ENCODE measurements at regions not wholly inside any gene's neighbourhood (a gene's known extent, or its start where the extent isn't known, plus 50 kb on each side); places are given as distances from the start of the nearest gene placed in this dataset.

DNA sequence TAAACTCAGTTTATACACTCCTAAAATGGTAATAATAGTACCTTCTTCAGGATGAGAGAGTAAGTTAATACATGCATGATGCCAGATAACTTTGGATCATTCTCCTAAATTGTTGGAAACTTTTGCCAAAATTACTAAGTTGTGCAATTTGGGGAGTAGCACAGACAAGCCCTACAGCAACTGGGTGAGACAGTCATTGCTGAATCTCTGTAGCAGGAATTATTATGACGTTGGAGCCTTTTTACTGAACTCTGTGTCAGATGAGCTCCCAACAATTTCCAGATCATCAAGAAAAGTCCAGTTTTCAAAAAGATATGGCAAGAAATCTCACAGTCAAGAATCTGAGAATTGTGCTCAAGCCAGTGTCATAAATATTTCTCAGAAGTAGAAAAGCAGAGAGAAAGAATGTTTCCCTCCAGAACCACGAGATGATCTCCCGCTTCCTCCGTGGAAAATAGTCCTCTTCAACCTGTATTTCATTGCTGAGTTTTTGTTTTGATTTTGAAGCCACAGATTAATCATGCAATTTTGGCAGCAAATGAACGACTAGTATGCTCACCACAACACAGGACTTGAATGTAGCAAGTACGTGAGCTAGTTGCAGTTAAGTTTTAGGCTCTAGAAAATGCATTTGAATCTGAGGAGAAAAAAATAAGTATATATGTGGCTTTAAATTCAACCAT, 485.4 kb downstream of the CNTN6 start:
- Mint-ChIP-seq H3K27me3 (no peaks in the 10 kb centered on the region), H3K4me1 (no peaks in the 10 kb centered on the region), H3K36me3 (ENCODE audit: low read depth) (no peaks in the 10 kb centered on the region), H3K9me3 (peaks cover 8% of the 10 kb centered on the region), H3K4me3 (no peak overlapping the region), H3K27ac (no peak overlapping the region)
- no peak for DNase-seq
- CTCF ChIA-PET, result no interaction called here
- POLR2A ChIA-PET, result no interaction called here

- Mint-ChIP-seq H3K9me3 (peaks cover 13% of the 10 kb centered on the region), H3K27me3 (no peaks in the 10 kb centered on the region), H3K4me1 (no peaks in the 10 kb centered on the region), H3K4me3 (no peak overlapping the region), H3K27ac (no peak overlapping the region), H3K36me3 (ENCODE audit: low read depth) (no peaks in the 10 kb centered on the region)
- POLR2A ChIA-PET, result no interaction called here
- CTCF ChIA-PET, result no interaction called here
- no peak for DNase-seq
Measured at GRCh38 chr3:1583044-1583443, 490.2 kb downstream of the CNTN6 start.

DNA sequence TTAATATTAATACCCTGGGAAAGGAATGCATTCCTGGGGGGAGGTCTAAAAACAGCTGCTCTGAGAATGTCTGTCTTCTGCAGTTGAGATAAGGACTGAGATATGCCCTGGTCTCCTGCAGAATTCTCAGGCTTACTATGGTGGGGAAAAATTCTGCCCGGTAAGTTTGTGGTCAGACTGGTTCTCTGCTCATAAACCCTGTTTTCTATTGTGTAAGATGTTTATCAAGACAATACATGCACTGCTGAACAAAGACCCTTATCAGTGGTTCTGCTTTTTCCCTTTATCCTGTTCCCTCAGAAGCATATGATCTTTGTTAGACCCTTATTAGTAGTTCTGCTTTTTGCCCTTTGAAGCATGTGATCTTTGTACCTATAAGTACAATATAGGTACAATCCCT, 494.6 kb downstream of the CNTN6 start:
- CTCF ChIA-PET, result no interaction called here
- Mint-ChIP-seq H3K4me1 (no peaks in the 10 kb centered on the region), H3K9me3 (peaks cover 13% of the 10 kb centered on the region), H3K27me3 (no peaks in the 10 kb centered on the region), H3K4me3 (no peak overlapping the region), H3K27ac (no peak overlapping the region), H3K36me3 (ENCODE audit: low read depth) (no peaks in the 10 kb centered on the region)
- DNase-seq, result no peak
- POLR2A ChIA-PET, result no interaction called here

- no peak for DNase-seq
- no peaks in the 10 kb centered on the region for H3K36me3 Mint-ChIP-seq (ENCODE audit: low read depth)
- no peaks in the 10 kb centered on the region for H3K27me3 Mint-ChIP-seq
- ChIA-PET POLR2A (no interaction called here), CTCF (no interaction called here)
- H3K27ac Mint-ChIP-seq, result no peak overlapping the region
- peaks cover 5% of the 10 kb centered on the region for H3K9me3 Mint-ChIP-seq
- no peaks in the 10 kb centered on the region for H3K4me1 Mint-ChIP-seq
- no peak overlapping the region for H3K4me3 Mint-ChIP-seq
Measured at GRCh38 chr3:1591327-1592028, 498.7 kb downstream of the CNTN6 start.

- Mint-ChIP-seq H3K27me3 (no peaks in the 10 kb centered on the region), H3K4me3 (no peak overlapping the region), H3K36me3 (ENCODE audit: low read depth) (no peaks in the 10 kb centered on the region), H3K27ac (no peak overlapping the region), H3K9me3 (no peaks in the 10 kb centered on the region), H3K4me1 (no peaks in the 10 kb centered on the region)
- ChIA-PET POLR2A (no interaction called here), CTCF (no interaction called here)
- no peak for DNase-seq
Measured at GRCh38 chr3:1594940-1595339, 502.1 kb downstream of the CNTN6 start.

DNA sequence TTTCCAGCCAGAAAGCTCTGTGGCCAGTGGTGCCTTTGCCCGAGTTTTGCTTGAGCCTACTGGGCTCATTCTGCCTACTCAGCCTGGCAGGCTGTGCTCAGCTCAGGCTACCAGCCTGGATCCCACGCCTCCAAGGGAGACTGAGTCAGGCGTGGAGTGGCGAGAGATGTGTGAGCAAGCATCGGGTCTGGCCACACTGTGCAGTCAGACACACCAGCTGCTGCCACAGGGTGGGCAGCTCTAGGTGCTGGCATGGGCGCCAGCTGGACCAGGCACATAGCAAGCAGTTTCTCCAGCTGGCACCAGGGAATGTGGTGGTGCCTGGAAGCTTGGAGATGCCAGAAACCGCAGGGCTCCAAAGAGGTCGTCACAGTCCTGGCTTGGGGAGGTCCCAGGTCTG, 498.5 kb upstream of the CNTN4 start:
- H3K4me3 Mint-ChIP-seq, result no peak overlapping the region
- POLR2A ChIA-PET, result no interaction called here
- H3K36me3 Mint-ChIP-seq (ENCODE audit: low read depth), result no peaks in the 10 kb centered on the region
- H3K4me1 Mint-ChIP-seq, result no peaks in the 10 kb centered on the region
- H3K9me3 Mint-ChIP-seq, result peaks cover 7% of the 10 kb centered on the region
- no peaks in the 10 kb centered on the region for H3K27me3 Mint-ChIP-seq
- H3K27ac Mint-ChIP-seq, result no peak overlapping the region
- no peak for DNase-seq
- CTCF ChIA-PET, result no interaction called here

GRCh38 chr3:1600700-1601418, 497.8 kb upstream of the CNTN4 start:
- Mint-ChIP-seq H3K4me1 (no peaks in the 10 kb centered on the region), H3K9me3 (peaks cover 7% of the 10 kb centered on the region), H3K4me3 (no peak overlapping the region), H3K27me3 (no peaks in the 10 kb centered on the region), H3K36me3 (ENCODE audit: low read depth) (no peaks in the 10 kb centered on the region), H3K27ac (no peak overlapping the region)
- no peak for DNase-seq
- ChIA-PET CTCF (no interaction called here), POLR2A (no interaction called here)

- ChIA-PET CTCF (no interaction called here), POLR2A (no interaction called here)
- Mint-ChIP-seq H3K27ac (no peak overlapping the region), H3K9me3 (peaks cover 8% of the 10 kb centered on the region), H3K4me1 (no peaks in the 10 kb centered on the region), H3K4me3 (no peak overlapping the region), H3K36me3 (ENCODE audit: low read depth) (no peaks in the 10 kb centered on the region), H3K27me3 (no peaks in the 10 kb centered on the region)
- DNase-seq, result no peak
Measured at GRCh38 chr3:1609416-1609815, 489.2 kb upstream of the CNTN4 start.

DNA sequence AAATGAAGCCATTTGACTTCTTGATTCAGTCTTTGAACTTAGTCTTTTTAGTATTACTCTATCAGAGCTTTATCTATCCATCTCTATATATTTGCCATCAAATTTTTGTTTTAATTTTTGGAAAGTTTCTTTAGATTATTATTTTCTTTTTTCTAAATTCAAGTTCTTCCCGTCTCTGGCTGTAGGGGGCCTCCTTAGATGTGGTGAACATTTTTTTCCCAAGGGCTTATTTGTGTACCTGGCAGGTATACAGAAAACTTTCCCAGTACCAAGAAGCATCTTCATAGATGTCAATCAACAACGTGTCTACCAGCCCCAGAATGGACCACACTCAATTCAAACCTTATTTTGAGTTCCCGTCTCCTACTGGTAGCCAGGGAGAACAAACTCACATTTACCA, 486.8 kb upstream of the CNTN4 start:
- no peaks in the 10 kb centered on the region for H3K4me1 Mint-ChIP-seq
- H3K36me3 Mint-ChIP-seq (ENCODE audit: low read depth), result no peaks in the 10 kb centered on the region
- POLR2A ChIA-PET, result no interaction called here
- CTCF ChIA-PET, result no interaction called here
- no peak overlapping the region for H3K4me3 Mint-ChIP-seq
- peaks cover 3% of the 10 kb centered on the region for H3K9me3 Mint-ChIP-seq
- DNase-seq, result no peak
- no peak overlapping the region for H3K27ac Mint-ChIP-seq
- no peaks in the 10 kb centered on the region for H3K27me3 Mint-ChIP-seq

GRCh38 chr3:1613962-1614361, 484.7 kb upstream of the CNTN4 start:
- H3K27ac Mint-ChIP-seq, result no peak overlapping the region
- POLR2A ChIA-PET, result no interaction called here
- CTCF ChIA-PET, result no interaction called here
- H3K9me3 Mint-ChIP-seq, result peaks cover 4% of the 10 kb centered on the region
- H3K4me1 Mint-ChIP-seq, result no peaks in the 10 kb centered on the region
- no peak overlapping the region for H3K4me3 Mint-ChIP-seq
- no peak for DNase-seq
- no peaks in the 10 kb centered on the region for H3K36me3 Mint-ChIP-seq (ENCODE audit: low read depth)
- no peaks in the 10 kb centered on the region for H3K27me3 Mint-ChIP-seq

GRCh38 chr3:1616744-1617143, 481.9 kb upstream of the CNTN4 start:
- no peaks in the 10 kb centered on the region for H3K4me1 Mint-ChIP-seq
- DNase-seq, result no peak
- H3K4me3 Mint-ChIP-seq, result no peak overlapping the region
- H3K27me3 Mint-ChIP-seq, result no peaks in the 10 kb centered on the region
- CTCF ChIA-PET, result no interaction called here
- no peak overlapping the region for H3K27ac Mint-ChIP-seq
- H3K9me3 Mint-ChIP-seq, result peaks cover 6% of the 10 kb centered on the region
- POLR2A ChIA-PET, result no interaction called here
- no peaks in the 10 kb centered on the region for H3K36me3 Mint-ChIP-seq (ENCODE audit: low read depth)

DNA sequence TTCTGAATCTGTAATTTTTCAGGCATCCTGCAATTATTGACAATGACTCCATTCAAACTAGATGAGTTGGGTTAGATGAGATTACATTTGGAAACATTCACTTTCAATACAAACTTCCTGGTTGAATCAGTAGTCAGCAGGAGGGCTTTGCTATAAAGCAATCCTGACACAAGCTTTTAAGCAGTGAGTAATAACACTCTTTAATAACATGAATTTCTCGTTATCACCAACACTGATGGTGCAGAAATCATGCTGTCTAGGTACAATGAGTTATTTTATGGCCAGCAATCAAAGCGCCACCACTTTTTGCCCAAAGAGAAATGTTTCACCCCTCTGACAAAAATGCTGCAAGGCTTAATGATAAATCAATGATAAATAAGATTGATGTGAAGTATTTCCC, 474.8 kb upstream of the CNTN4 start:
- no peak for DNase-seq
- Mint-ChIP-seq H3K36me3 (ENCODE audit: low read depth) (no peaks in the 10 kb centered on the region), H3K4me1 (no peaks in the 10 kb centered on the region), H3K9me3 (peaks cover 4% of the 10 kb centered on the region), H3K27ac (no peak overlapping the region), H3K4me3 (no peak overlapping the region), H3K27me3 (no peaks in the 10 kb centered on the region)
- ChIA-PET POLR2A (no interaction called here), CTCF (no interaction called here)

- Mint-ChIP-seq H3K9me3 (peaks cover 10% of the 10 kb centered on the region), H3K4me1 (no peaks in the 10 kb centered on the region), H3K27me3 (no peaks in the 10 kb centered on the region), H3K27ac (no peak overlapping the region), H3K36me3 (ENCODE audit: low read depth) (no peaks in the 10 kb centered on the region), H3K4me3 (no peak overlapping the region)
- ChIA-PET CTCF (no interaction called here), POLR2A (no interaction called here)
- no peak for DNase-seq
Measured at GRCh38 chr3:1632128-1632527, 466.5 kb upstream of the CNTN4 start.

GRCh38 chr3:1661839-1662238, 436.8 kb upstream of the CNTN4 start:
- no peaks in the 10 kb centered on the region for H3K4me1 Mint-ChIP-seq
- H3K9me3 Mint-ChIP-seq, result peaks cover 6% of the 10 kb centered on the region
- CTCF ChIA-PET, result no interaction called here
- H3K27me3 Mint-ChIP-seq, result no peaks in the 10 kb centered on the region
- POLR2A ChIA-PET, result no interaction called here
- no peak overlapping the region for H3K27ac Mint-ChIP-seq
- H3K4me3 Mint-ChIP-seq, result no peak overlapping the region
- DNase-seq, result no peak
- no peaks in the 10 kb centered on the region for H3K36me3 Mint-ChIP-seq (ENCODE audit: low read depth)

Measured in activated CD4-positive, alpha-beta memory T cell treated with anti-CD3 and anti-CD28 coated beads, Interleukin-2, amount 10 ng/mL, durations not matched to agents 7 days and 5 days (primary cell).